ENCODE measurements at regions not wholly inside any gene's neighbourhood (a gene's known extent, or its start where the extent isn't known, plus 50 kb on each side); places are given as distances from the start of the nearest gene placed in this dataset.
"Not testable (repeated sequence)": the region's sequence is repeated elsewhere in the genome, so short reads cannot be mapped to it uniquely, and the experiment has no call there.

GRCh38 chr5:125464847-125465432, 718.5 kb upstream of the ZNF608 start:
- no peak for DNase-seq (ENCODE audit: low spot score)

- DNase-seq (ENCODE audit: low spot score): no peak
These were observed 719.3 kb upstream of the ZNF608 start for GRCh38 chr5:125465703-125466102.

GRCh38 chr5:125467222-125467621, 720.8 kb upstream of the ZNF608 start:
- no peak for DNase-seq (ENCODE audit: low spot score)

GRCh38 chr5:125470280-125470902, 724.0 kb upstream of the ZNF608 start:
- no peak for DNase-seq (ENCODE audit: low spot score)

GRCh38 chr5:125476901-125477585, 730.6 kb upstream of the ZNF608 start:
- no peak for DNase-seq (ENCODE audit: low spot score)

GRCh38 chr5:125477586-125477975, 731.1 kb upstream of the ZNF608 start:
- DNase-seq (ENCODE audit: low spot score): no peak

- DNase-seq (ENCODE audit: low spot score): no peak
These were observed 732.2 kb upstream of the ZNF608 start for GRCh38 chr5:125478599-125478998.

- DNase-seq (ENCODE audit: low spot score): no peak
These were observed 734.5 kb upstream of the ZNF608 start for GRCh38 chr5:125480911-125481310.

GRCh38 chr5:125481506-125482465, 735.3 kb upstream of the ZNF608 start:
- no peak for DNase-seq (ENCODE audit: low spot score)

GRCh38 chr5:125483609-125484008, 737.2 kb upstream of the ZNF608 start:
- no peak for DNase-seq (ENCODE audit: low spot score)

GRCh38 chr5:125484272-125484741, 737.9 kb upstream of the ZNF608 start:
- DNase-seq (ENCODE audit: low spot score): peak; percentile 34

- DNase-seq (ENCODE audit: low spot score): peak; percentile 78
These were observed 738.6 kb upstream of the ZNF608 start for GRCh38 chr5:125484742-125485641.

GRCh38 chr5:125485771-125486170, 739.3 kb upstream of the ZNF608 start:
- DNase-seq (ENCODE audit: low spot score): no peak

GRCh38 chr5:125486634-125487033, 740.2 kb upstream of the ZNF608 start:
- peak; percentile 2 for DNase-seq (ENCODE audit: low spot score)

GRCh38 chr5:125487231-125487630, 740.8 kb upstream of the ZNF608 start:
- no peak for DNase-seq (ENCODE audit: low spot score)

GRCh38 chr5:125487652-125488051, 741.2 kb upstream of the ZNF608 start:
- DNase-seq (ENCODE audit: low spot score): not testable (repeated sequence)

- no peak for DNase-seq (ENCODE audit: low spot score)
These were observed 742.7 kb upstream of the ZNF608 start for GRCh38 chr5:125489146-125489545.

- no peak for DNase-seq (ENCODE audit: low spot score)
These were observed 745.6 kb upstream of the ZNF608 start for GRCh38 chr5:125491986-125492492.

- DNase-seq (ENCODE audit: low spot score): no peak
These were observed 746.5 kb upstream of the ZNF608 start for GRCh38 chr5:125492977-125493376.

GRCh38 chr5:125496393-125496792, 750.0 kb upstream of the ZNF608 start:
- no peak for DNase-seq (ENCODE audit: low spot score)

GRCh38 chr5:125497651-125498050, 751.2 kb upstream of the ZNF608 start:
- DNase-seq (ENCODE audit: low spot score): no peak

All from GM03348 (cell line).